Muscle layer of duodenum (tissue), 2 donors: ENCODE measurements at regions not wholly inside any gene's neighbourhood (a gene's known extent, or its start where the extent isn't known, plus 50 kb on each side); places are given as distances from the start of the nearest gene placed in this dataset.

Experiments used
- H3K27ac ChIP-seq: one replicate; pipeline ENCODE4 v1.7.0; 2013; ENCODE audit warnings: mild to moderate bottlenecking, low read length
- H3K27me3 ChIP-seq: one replicate; pipeline ENCODE4 v1.7.0; 2013; ENCODE audit warnings: low read depth, mild to moderate bottlenecking, control low read depth, low read length
- H3K36me3 ChIP-seq, 2 donors: one replicate each; pipeline ENCODE4 v1.7.0; 2013; ENCODE audit warnings: low read length in 2 of 2, control low read depth in 1 of 2, mild to moderate bottlenecking in 1 of 2; ENCODE audit not compliant: insufficient read depth in 2 of 2, control insufficient read depth in 1 of 2
- H3K4me1 ChIP-seq, 2 donors: one replicate each; pipeline ENCODE4 v1.7.0; 2013; ENCODE audit warnings: low read length in 2 of 2, mild to moderate bottlenecking in 2 of 2, control low read depth in 1 of 2, moderate library complexity in 1 of 2; ENCODE audit not compliant: insufficient read depth in 2 of 2, control insufficient read depth in 1 of 2
- H3K4me3 ChIP-seq, 2 donors: one replicate each; pipeline ENCODE4 v1.7.0; 2013; ENCODE audit warnings: low read length in 2 of 2, low read depth in 1 of 2, mild to moderate bottlenecking in 1 of 2
- H3K9me3 ChIP-seq, 2 donors: one replicate each; pipeline ENCODE4 v1.7.0; 2013; ENCODE audit warnings: low read length in 2 of 2, control low read depth in 1 of 2, mild to moderate bottlenecking in 1 of 2; ENCODE audit not compliant: control insufficient read depth in 1 of 2
- donor health status: healthy.

- no peak overlapping the region for H3K27ac ChIP-seq
- H3K9me3 ChIP-seq = no peaks in the 10 kb centered on the region
- H3K27me3 ChIP-seq = no peaks in the 10 kb centered on the region
- no peak overlapping the region for H3K4me3 ChIP-seq
- H3K36me3 ChIP-seq = no peaks in the 10 kb centered on the region
- H3K4me1 ChIP-seq = peaks cover 0 to 5% of the 10 kb centered on the region in 2 donors
These were observed 150.0 kb upstream of the APP start for GRCh38 chr21:26320596-26320995.

- Histone ChIP-seq H3K27ac (no peak overlapping the region), H3K27me3 (no peaks in the 10 kb centered on the region), H3K4me3 (no peak overlapping the region), H3K36me3 (no peaks in the 10 kb centered on the region), H3K9me3 (peaks cover 0 to 5% of the 10 kb centered on the region in 2 donors), H3K4me1 (no peaks in the 10 kb centered on the region)
These were observed 137.1 kb upstream of the APP start for GRCh38 chr21:26307640-26308039.

- H3K4me1 ChIP-seq = no peaks in the 10 kb centered on the region
- H3K36me3 ChIP-seq = no peaks in the 10 kb centered on the region
- H3K27me3 ChIP-seq = no peaks in the 10 kb centered on the region
- H3K4me3 ChIP-seq = no peak overlapping the region
- peaks cover 0 to 14% of the 10 kb centered on the region in 2 donors for H3K9me3 ChIP-seq
- H3K27ac ChIP-seq = no peak overlapping the region
These were observed 127.3 kb upstream of the APP start for GRCh38 chr21:26297851-26298250.

GRCh38 chr21:26293141-26293946 is 122.8 kb upstream of the APP start:
- H3K4me3 ChIP-seq = no peak overlapping the region
- H3K36me3 ChIP-seq = no peaks in the 10 kb centered on the region
- no peak overlapping the region for H3K27ac ChIP-seq
- peaks cover 0 to 11% of the 10 kb centered on the region in 2 donors for H3K9me3 ChIP-seq
- no peaks in the 10 kb centered on the region for H3K27me3 ChIP-seq
- no peaks in the 10 kb centered on the region for H3K4me1 ChIP-seq

- H3K27me3 ChIP-seq = no peaks in the 10 kb centered on the region
- H3K4me1 ChIP-seq = no peaks in the 10 kb centered on the region
- H3K9me3 ChIP-seq = no peaks in the 10 kb centered on the region
- no peak overlapping the region for H3K4me3 ChIP-seq
- no peak overlapping the region for H3K27ac ChIP-seq
- H3K36me3 ChIP-seq = no peaks in the 10 kb centered on the region
These were observed 117.5 kb upstream of the APP start for GRCh38 chr21:26288026-26288425.

GRCh38 chr21:26284531-26284930 is 114.0 kb upstream of the APP start:
- Histone ChIP-seq H3K9me3 (no peaks in the 10 kb centered on the region), H3K27ac (no peak overlapping the region), H3K27me3 (no peaks in the 10 kb centered on the region), H3K4me1 (no peaks in the 10 kb centered on the region), H3K36me3 (no peaks in the 10 kb centered on the region), H3K4me3 (no peak overlapping the region)

- no peaks in the 10 kb centered on the region for H3K9me3 ChIP-seq
- H3K4me3 ChIP-seq = no peak overlapping the region
- no peaks in the 10 kb centered on the region for H3K4me1 ChIP-seq
- H3K36me3 ChIP-seq = no peaks in the 10 kb centered on the region
- H3K27me3 ChIP-seq = no peaks in the 10 kb centered on the region
- no peak overlapping the region for H3K27ac ChIP-seq
These were observed 111.5 kb upstream of the APP start for GRCh38 chr21:26282058-26282457.

- Histone ChIP-seq H3K9me3 (no peaks in the 10 kb centered on the region), H3K4me1 (no peaks in the 10 kb centered on the region), H3K27ac (no peak overlapping the region), H3K27me3 (no peaks in the 10 kb centered on the region), H3K4me3 (no peak overlapping the region), H3K36me3 (no peaks in the 10 kb centered on the region)
These were observed 110.9 kb upstream of the APP start for GRCh38 chr21:26281506-26281905.

GRCh38 chr21:26280775-26281174 is 110.2 kb upstream of the APP start:
- Histone ChIP-seq H3K27ac (no peak overlapping the region), H3K9me3 (no peaks in the 10 kb centered on the region), H3K4me3 (no peak overlapping the region), H3K4me1 (no peaks in the 10 kb centered on the region), H3K36me3 (no peaks in the 10 kb centered on the region), H3K27me3 (no peaks in the 10 kb centered on the region)

- Histone ChIP-seq H3K9me3 (peaks cover 0 to 2% of the 10 kb centered on the region in 2 donors), H3K27me3 (no peaks in the 10 kb centered on the region), H3K4me3 (no peak overlapping the region)
These were observed 109.6 kb upstream of the APP start for GRCh38 chr21:26280148-26280547.

GRCh38 chr21:26275801-26276200 is 105.2 kb upstream of the APP start:
- H3K9me3 ChIP-seq = peaks cover 32% of the 10 kb centered on the region in 2 donors
- H3K4me3 ChIP-seq = no peak overlapping the region
- H3K36me3 ChIP-seq = no peaks in the 10 kb centered on the region

More at GRCh38 chr21:26280148-26280547, 109.6 kb upstream of the APP start:
- Histone ChIP-seq H3K4me1 (no peaks in the 10 kb centered on the region), H3K36me3 (no peaks in the 10 kb centered on the region), H3K27ac (no peak overlapping the region)

More at GRCh38 chr21:26275801-26276200, 105.2 kb upstream of the APP start:
- Histone ChIP-seq H3K27ac (no peak overlapping the region), H3K4me1 (no peaks in the 10 kb centered on the region), H3K27me3 (no peaks in the 10 kb centered on the region)
